Stimulated activated naive CD8-positive, alpha-beta T cell treated with anti-CD3 and anti-CD28 coated beads, Interleukin-15, Interleukin-2, amounts not matched to agents 100 U/mL and 50 U/mL, for 24 hours (primary cell): ENCODE measurements at regions not wholly inside any gene's neighbourhood (a gene's known extent, or its start where the extent isn't known, plus 50 kb on each side); places are given as distances from the start of the nearest gene placed in this dataset.

Experiments used
- ATAC-seq: fragments of 150-1000 bp; cut with Tn5 transposase; one replicate; pipeline ENCODE4 v1.10.0; 2021
- DNase-seq: peaks from one replicate; pipeline ENCODE4 v3.0.0; 2021

GRCh38 chr13:43984292-43984691, 104.6 kb downstream of the LACC1 start:
- ATAC-seq, result no peak
- no peak for DNase-seq

- ATAC-seq, result no peak
- no peak for DNase-seq
Measured at GRCh38 chr13:43985422-43986072, 105.8 kb downstream of the LACC1 start.

GRCh38 chr13:43986421-43986981, 106.8 kb downstream of the LACC1 start:
- no peak for DNase-seq
- no peak for ATAC-seq

GRCh38 chr13:43988302-43988701, 108.6 kb downstream of the LACC1 start:
- no peak for ATAC-seq

GRCh38 chr13:43990021-43990420, 110.3 kb downstream of the LACC1 start:
- DNase-seq (no peak), ATAC-seq (no peak)

More at GRCh38 chr13:43988302-43988701, 108.6 kb downstream of the LACC1 start:
- no peak for DNase-seq

- no peak for DNase-seq
- no peak for ATAC-seq
Measured at GRCh38 chr13:43990829-43991228, 111.1 kb downstream of the LACC1 start.

GRCh38 chr13:43991773-43992201, 112.1 kb downstream of the LACC1 start:
- no peak for ATAC-seq
- no peak for DNase-seq

GRCh38 chr13:43992211-43992610, 112.5 kb downstream of the LACC1 start:
- DNase-seq, result no peak
- no peak for ATAC-seq

GRCh38 chr13:43994999-43995859, 115.5 kb downstream of the LACC1 start:
- ATAC-seq (no peak), DNase-seq (no peak)

GRCh38 chr13:43996221-43996620, 116.5 kb downstream of the LACC1 start:
- DNase-seq, result no peak
- no peak for ATAC-seq

- ATAC-seq (no peak), DNase-seq (no peak)
Measured at GRCh38 chr13:44003481-44003880, 123.8 kb downstream of the LACC1 start.

GRCh38 chr13:44004878-44005277, 125.2 kb downstream of the LACC1 start:
- ATAC-seq (no peak), DNase-seq (no peak)

GRCh38 chr13:44007451-44007850, 127.7 kb downstream of the LACC1 start:
- ATAC-seq, result no peak

GRCh38 chr13:44011036-44011435, 131.3 kb downstream of the LACC1 start:
- DNase-seq (no peak), ATAC-seq (no peak)

More at GRCh38 chr13:44007451-44007850, 127.7 kb downstream of the LACC1 start:
- DNase-seq, result no peak

- DNase-seq, result no peak
- no peak for ATAC-seq
Measured at GRCh38 chr13:44012910-44013757, 133.4 kb downstream of the LACC1 start.

GRCh38 chr13:44013758-44014291, 134.1 kb downstream of the LACC1 start:
- ATAC-seq (no peak), DNase-seq (no peak)

- DNase-seq (no peak), ATAC-seq (no peak)
Measured at GRCh38 chr13:44014501-44014900, 134.8 kb downstream of the LACC1 start.

GRCh38 chr13:44015118-44015517, 135.4 kb downstream of the LACC1 start:
- ATAC-seq (no peak), DNase-seq (no peak)

GRCh38 chr13:44015811-44016210, 136.1 kb downstream of the LACC1 start:
- DNase-seq, result no peak

GRCh38 chr13:44017756-44018309, 138.1 kb downstream of the LACC1 start:
- no peak for DNase-seq
- ATAC-seq, result no peak

More at GRCh38 chr13:44015811-44016210, 136.1 kb downstream of the LACC1 start:
- no peak for ATAC-seq

GRCh38 chr13:44019651-44020050, 139.9 kb downstream of the LACC1 start:
- no peak for ATAC-seq

GRCh38 chr13:44021422-44021821, 141.7 kb downstream of the LACC1 start:
- ATAC-seq, result no peak
- no peak for DNase-seq

More at GRCh38 chr13:44019651-44020050, 139.9 kb downstream of the LACC1 start:
- DNase-seq, result no peak
